K562 (cell line): ENCODE measurements at regions not wholly inside any gene's neighbourhood (a gene's known extent, or its start where the extent isn't known, plus 50 kb on each side); places are given as distances from the start of the nearest gene placed in this dataset.

Experiments
- ATAC-seq: fragments of 200-7000 bp; cut with Tn5 transposase; 3 replicates; pipeline ENCODE4 v1.9.1; 2020; ENCODE audit warnings: moderate library complexity
- BruUV-seq: library from RNA; stranded (reverse); fragments of 400-500 nt; replicated peaks from 2 replicates; lab custom pipeline; 2021; lab: Mats Ljungman, UMichigan
- CTCF ChIA-PET: fragments of 300-600 bp; formaldehyde crosslinking; extraction: SDS; loops from one replicate; lab custom pipeline; 2021; ENCODE audit warnings: low intra/inter-chr PET ratio; lab: Yijun Ruan, JAX
- POLR2A ChIA-PET: fragments of 300-600, 350-650 bp; sonication (Branson Sonifier 250); formaldehyde crosslinking; extraction: SDS; loops from one replicate; lab custom pipeline; 2021; ENCODE audit warnings: antibody characterized with exemption, inconsistent platforms; lab: Yijun Ruan, JAX
- DNase-seq, 4 experiments: peaks; one replicate each; pipeline versions ENCODE4 v3.0.0 to v3.0.0-alpha.2; 2011 to 2018; ENCODE audit warnings: low spot score in 3 of 4, mixed read lengths in 3 of 4; ENCODE audit errors: extremely low read depth in 1 of 4
- FAIRE-seq: peaks from 2 replicates; lab custom pipeline; 2011; peaks lifted over from hg19 to GRCh38; lab: Jason Lieb, UNC
- H2AFZ ChIP-seq: 2 replicates; pipeline ENCODE4 v1.6.0; 2011; ENCODE audit warnings: low read depth, low read length, control low read depth, inconsistent platforms
- H3K27ac ChIP-seq: fragments of 200-600 bp; 3 replicates; pipeline ENCODE4 v1.8.0; 2011; ENCODE audit warnings: low read depth, mild to moderate bottlenecking, control low read depth, inconsistent platforms, low read length, moderate library complexity, mixed read lengths; ENCODE audit errors: extremely low read depth
- H3K27me3 ChIP-seq, 2 experiments: fragments of 300-600 bp in 1 of 2; 2 replicates in 1 of 2; 3 replicates in 1 of 2; pipeline versions ENCODE4 v1.6.0 to v1.8.0; 2011; ENCODE audit warnings: inconsistent platforms in 2 of 2, low read length in 2 of 2, mild to moderate bottlenecking in 1 of 2, mixed read lengths in 1 of 2, moderate library complexity in 1 of 2; ENCODE audit not compliant: control insufficient read depth in 2 of 2, insufficient read depth in 2 of 2
- H3K36me3 ChIP-seq: fragments of 300-600 bp; 3 replicates; pipeline ENCODE4 v1.8.0; 2011; ENCODE audit warnings: mild to moderate bottlenecking, low read length, inconsistent platforms; ENCODE audit not compliant: control insufficient read depth, insufficient read depth
- H3K4me1 ChIP-seq, 2 experiments: fragments of 200-600 bp in 1 of 2; replicated peaks in 1 of 2; 2 replicates in 1 of 2; 3 replicates in 1 of 2; pipeline versions ENCODE4 v1.5.1 to v1.8.0; 2011; ENCODE audit warnings: inconsistent platforms in 2 of 2, low read length in 2 of 2, mild to moderate bottlenecking in 1 of 2, mixed read lengths in 1 of 2, moderate library complexity in 1 of 2; ENCODE audit not compliant: control insufficient read depth in 2 of 2, insufficient read depth in 2 of 2
- H3K4me2 ChIP-seq: 2 replicates; pipeline ENCODE4 v1.6.1; 2011; ENCODE audit warnings: low read length, control low read depth, inconsistent platforms, mixed read lengths; ENCODE audit not compliant: insufficient read depth
- H3K4me3 ChIP-seq: fragments of 200-600 bp; sonication (generic), shearing (Covaris generic); 2 replicates; pipeline ENCODE4 v1.5.1; 2016; ENCODE audit warnings: control low read depth, inconsistent platforms
- H3K79me2 ChIP-seq: fragments of 200-600 bp; 3 replicates; pipeline ENCODE4 v1.8.0; 2011; ENCODE audit warnings: low read length, inconsistent platforms; ENCODE audit not compliant: control insufficient read depth, insufficient read depth
- H3K9ac ChIP-seq, 2 experiments: 2 replicates each; pipeline versions ENCODE4 v1.6.0 to v1.6.1; 2011; ENCODE audit warnings: low read depth in 2 of 2, low read length in 2 of 2, control low read depth in 1 of 2, inconsistent platforms in 1 of 2, mild to moderate bottlenecking in 1 of 2, mixed read lengths in 1 of 2; ENCODE audit not compliant: insufficient read depth in 1 of 2
- H3K9me1 ChIP-seq: one replicate; pipeline ENCODE4 v1.6.0; 2011; ENCODE audit warnings: inconsistent platforms, mild to moderate bottlenecking, low read length, moderate library complexity; ENCODE audit not compliant: control insufficient read depth, insufficient read depth
- H3K9me3 ChIP-seq: replicated peaks from 2 replicates; pipeline ENCODE4 v1.5.1; 2011; ENCODE audit warnings: low read depth, low read length, inconsistent platforms; ENCODE audit not compliant: control insufficient read depth, insufficient read depth
- H4K20me1 ChIP-seq: replicated peaks from 2 replicates; pipeline ENCODE4 v1.6.1; 2011; ENCODE audit warnings: low read length, inconsistent platforms, mixed read lengths; ENCODE audit not compliant: control insufficient read depth, insufficient read depth
- DMBX1 ChIP-seq: fragments of 250-450 bp; sonication (Bioruptor Pico); IDR thresholded peaks from 2 replicates; pipeline ENCODE4 v1.8.0; 2022; ENCODE audit warnings: inconsistent platforms, mild to moderate bottlenecking, moderate library complexity, borderline replicate concordance
- FOXP4 ChIP-seq: sonication (generic); formaldehyde crosslinking; IDR thresholded peaks from 2 replicates; pipeline ENCODE4 v1.8.0; 2022; ENCODE audit warnings: mild to moderate bottlenecking, missing genetic modification reagents, borderline replicate concordance
- HDAC8 ChIP-seq: fragments of 450-650 bp; IDR thresholded peaks from 2 replicates; pipeline ENCODE4 v1.6.1; 2016; ENCODE audit warnings: mild to moderate bottlenecking, missing genetic modification characterization, moderate library complexity, missing compliant biosample characterization
- NCOA6 ChIP-seq: fragments of 450-650 bp; IDR thresholded peaks from 2 replicates; pipeline ENCODE4 v1.6.1; 2017; ENCODE audit warnings: mild to moderate bottlenecking
- NR0B1 ChIP-seq: fragments of 450-650 bp; IDR thresholded peaks from one replicate; pipeline ENCODE4 v1.6.1; 2018; ENCODE audit warnings: mild to moderate bottlenecking, moderate library complexity; ENCODE audit not compliant: partially characterized antibody
- SRSF3 ChIP-seq: fragments of 200-400 bp; formaldehyde crosslinking; IDR thresholded peaks from 2 replicates; pipeline ENCODE4 v1.6.1; 2016; ENCODE audit warnings: mild to moderate bottlenecking, low read length, moderate library complexity; ENCODE audit not compliant: insufficient read depth
- ZMIZ1 ChIP-seq, 2 experiments: fragments of 150-350 bp in 1 of 2; IDR thresholded peaks; 2 replicates each; pipeline ENCODE4 v1.6.1; 2012 to 2016; ENCODE audit warnings: low read depth in 2 of 2, low read length in 2 of 2, mild to moderate bottlenecking in 1 of 2, moderate library complexity in 1 of 2
- ZNF24 ChIP-seq: fragments of 450-650 bp; IDR thresholded peaks from 2 replicates; pipeline ENCODE4 v1.6.1; 2016
- ZNF764 ChIP-seq: fragments of 250-450 bp; sonication (Bioruptor Pico); IDR thresholded peaks from 2 replicates; pipeline ENCODE4 v1.4.0; 2020; ENCODE audit warnings: low read depth, mild to moderate bottlenecking, moderate library complexity
- WGBS: fragments of 100-300 bp; shearing (Covaris generic); methylation state at CpG from one replicate; pipeline ENCODE4 v1.1.6; 2016; ENCODE audit warnings: low coverage, mixed read lengths; ENCODE audit not compliant: insufficient coverage; ENCODE audit errors: missing lambda C conversion rate; 5-methylcytosine and 5-hydroxymethylcytosine counted together
- in situ Hi-C: fragments of 300-500 bp; cut with MboI; formaldehyde crosslinking; loops from 4 replicates; pipeline ENCODE4 v1.15.0; 2018; ENCODE audit warnings: inconsistent platforms, mixed read lengths
- intact Hi-C: fragments of 100-400 bp; cut with micrococcal nuclease; formaldehyde crosslinking; loops from 2 replicates; pipeline ENCODE4 v1.14.2; 2022

- peak; percentile 90 for TF ChIP-seq ZNF24
- TF ChIP-seq FOXP4 (CRISPR knock-in tag), result no peak
- 12% methylated on average over 2 of the region's 2 CpGs for WGBS
These were observed 560.8 kb downstream of the MATN1 start for GRCh38 chr1:30162565-30162964.

GRCh38 chr1:30161953-30162352 is 561.4 kb downstream of the MATN1 start:
- FAIRE-seq (no peak), DNase-seq (no peak), ATAC-seq (no peak)
- Histone ChIP-seq H2AFZ (no peak overlapping the region), H3K9me1 (no peaks in the 10 kb centered on the region), H3K79me2 (no peaks in the 10 kb centered on the region), H3K36me3 (no peaks in the 10 kb centered on the region), H4K20me1 (no peaks in the 10 kb centered on the region), H3K4me2 (no peak overlapping the region), H3K4me1 (peaks cover 12 to 17% of the 10 kb centered on the region in 2 experiments; a peak in 4 of 5 replicates), H3K4me3 (no peak overlapping the region), H3K27me3 (peaks cover 0 to 13% of the 10 kb centered on the region in 2 experiments; a peak in 1 of 5 replicates), H3K9me3 (no peaks in the 10 kb centered on the region), H3K27ac (no peak overlapping the region), H3K9ac (peak overlapping the region in 1 of 2 experiments; percentile 62; a peak in 1 of 4 replicates)
- ChIA-PET CTCF (no interaction called here), POLR2A (no interaction called here)
- in situ Hi-C loops, result no loop called here
- intact Hi-C loops, result no loop called here
- 38% methylated on average over 6 of the region's 6 CpGs for WGBS
- no TSS peak for BruUV-seq
- no peak for TF ChIP-seq NR0B1
- no peak for TF ChIP-seq NCOA6
- no peak for TF ChIP-seq DMBX1
- no peak for TF ChIP-seq ZNF764 (CRISPR knock-in tag)
- no peak for TF ChIP-seq HDAC8 (tag)
- no peak for TF ChIP-seq ZMIZ1 (IDR thresholded peaks at IDR 0.05; ENCODE audit: low read depth in 2 of 2, low read length in 2 of 2)
- TF ChIP-seq SRSF3, result no peak

More at GRCh38 chr1:30162565-30162964, 560.8 kb downstream of the MATN1 start:
- no peak for FAIRE-seq
- ChIA-PET POLR2A (no interaction called here), CTCF (no interaction called here)
- H3K9me3 ChIP-seq, result no peaks in the 10 kb centered on the region
- no peak overlapping the region for H3K4me3 ChIP-seq
- H3K4me2 ChIP-seq, result no peak overlapping the region
- in situ Hi-C loops, result no loop called here
- no peaks in the 10 kb centered on the region for H3K36me3 ChIP-seq
- DNase-seq, result no peak
- no peak overlapping the region for H3K27ac ChIP-seq
- H3K9me1 ChIP-seq, result no peaks in the 10 kb centered on the region
- peaks cover 12 to 17% of the 10 kb centered on the region in 2 experiments; a peak in 4 of 5 replicates for H3K4me1 ChIP-seq
- H2AFZ ChIP-seq, result no peak overlapping the region
- H3K9ac ChIP-seq, result no peak overlapping the region
- intact Hi-C loops, result no loop called here
- ATAC-seq, result no peak
- no peaks in the 10 kb centered on the region for H3K79me2 ChIP-seq
- no peaks in the 10 kb centered on the region for H4K20me1 ChIP-seq
- BruUV-seq, result no TSS peak
- peaks cover 0 to 13% of the 10 kb centered on the region in 2 experiments; a peak in 1 of 5 replicates for H3K27me3 ChIP-seq
